ENCODE measurements at regions not wholly inside any gene's neighbourhood (a gene's known extent, or its start where the extent isn't known, plus 50 kb on each side); places are given as distances from the start of the nearest gene placed in this dataset.

DNA sequence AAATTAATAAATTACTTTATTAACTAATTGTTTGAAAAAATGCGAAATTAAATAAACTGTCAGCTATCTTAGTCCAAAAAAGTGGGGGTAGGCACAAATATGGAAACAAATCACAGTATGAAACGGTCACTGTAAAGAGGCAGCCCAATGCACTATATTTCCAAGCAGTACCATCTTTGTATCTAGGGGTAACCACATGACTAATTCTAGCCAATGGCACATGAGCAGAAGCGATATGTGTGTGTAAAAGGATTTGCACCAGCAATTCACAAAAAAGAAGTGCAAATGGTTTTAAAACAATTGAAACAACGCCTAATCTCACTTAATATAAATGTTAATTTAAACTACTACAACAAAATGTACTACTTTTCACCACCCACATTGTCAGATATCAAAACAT, 129.5 kb upstream of the PRNP start:
- DNase-seq: no peak

DNA sequence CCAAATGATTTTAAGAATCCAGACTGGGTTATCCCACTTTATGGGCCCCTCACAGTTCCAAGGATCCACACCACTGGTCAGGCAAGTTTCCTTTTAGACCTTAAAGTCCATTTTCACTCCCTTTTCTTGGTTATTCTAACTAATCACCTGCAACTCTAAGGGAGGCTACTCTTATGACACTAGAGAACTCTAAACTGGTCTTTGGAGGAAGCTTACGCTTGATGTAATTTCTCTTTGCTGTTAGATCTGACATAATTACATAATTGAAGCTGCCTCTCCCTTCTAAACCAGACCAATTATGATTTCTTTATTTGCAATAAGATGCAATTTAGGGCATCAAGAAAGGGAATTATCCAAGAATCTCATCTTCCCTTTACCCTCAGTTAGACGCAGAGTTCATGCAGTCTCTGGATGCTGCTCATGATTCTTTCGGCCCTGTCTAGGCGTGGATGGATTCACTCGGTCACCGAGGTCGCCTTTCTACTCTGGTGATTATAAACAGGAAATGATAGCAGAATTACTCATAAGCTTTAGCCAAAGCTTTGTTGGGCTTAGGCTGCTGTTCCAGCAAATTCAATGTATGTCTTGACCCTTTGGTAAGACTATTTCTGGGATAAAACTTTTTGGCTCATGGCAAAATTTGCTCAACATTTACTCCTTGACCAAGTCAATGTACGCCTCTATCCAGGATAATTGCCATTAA, 130.9 kb upstream of the PRNP start:
- DNase-seq: no peak

DNA sequence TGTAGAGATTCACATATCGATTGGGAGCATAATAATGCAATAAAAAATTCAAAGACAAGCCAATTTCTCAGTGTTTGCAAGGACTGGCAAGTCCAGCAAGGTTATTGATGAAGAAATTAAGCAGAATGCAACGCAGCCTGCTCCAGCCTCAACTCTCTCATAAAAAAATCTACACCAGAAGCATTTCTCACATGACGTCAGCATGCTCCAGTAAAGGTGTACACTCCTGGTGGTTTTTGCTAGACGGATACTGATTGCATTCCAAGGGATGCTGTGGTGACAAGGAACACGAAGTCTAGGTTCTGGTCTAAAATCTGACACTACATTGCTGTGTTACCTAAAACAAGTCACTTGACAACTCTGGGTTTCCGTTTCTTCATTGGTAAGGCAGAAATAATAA, 131.9 kb upstream of the PRNP start:
- DNase-seq: no peak

DNA sequence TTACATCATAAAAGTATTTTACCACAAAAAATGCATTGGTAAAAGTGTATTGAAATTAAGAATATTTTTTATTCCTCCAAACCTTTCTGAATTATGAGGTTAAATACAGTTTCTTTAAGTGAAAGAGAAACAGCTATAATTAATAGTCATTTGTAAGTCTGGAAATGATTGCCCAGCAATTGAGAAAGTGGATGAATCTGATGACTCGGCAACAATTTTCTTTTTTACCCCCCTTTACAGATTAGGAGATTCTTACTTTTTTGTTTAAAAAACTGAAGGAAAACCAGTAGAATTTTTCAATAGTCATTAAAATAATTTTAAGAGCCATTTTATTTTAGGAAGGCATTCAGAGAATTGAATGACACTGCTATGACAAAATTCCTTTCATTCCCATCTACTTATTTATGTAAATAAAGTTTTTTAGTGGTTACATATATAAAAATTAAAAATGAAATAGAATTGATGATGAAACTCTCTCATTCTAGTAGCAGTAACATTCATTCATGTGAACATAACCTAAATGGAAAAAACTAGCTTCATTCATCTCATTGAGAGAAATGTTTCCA, 134.1 kb upstream of the PRNP start:
- DNase-seq: no peak

DNA sequence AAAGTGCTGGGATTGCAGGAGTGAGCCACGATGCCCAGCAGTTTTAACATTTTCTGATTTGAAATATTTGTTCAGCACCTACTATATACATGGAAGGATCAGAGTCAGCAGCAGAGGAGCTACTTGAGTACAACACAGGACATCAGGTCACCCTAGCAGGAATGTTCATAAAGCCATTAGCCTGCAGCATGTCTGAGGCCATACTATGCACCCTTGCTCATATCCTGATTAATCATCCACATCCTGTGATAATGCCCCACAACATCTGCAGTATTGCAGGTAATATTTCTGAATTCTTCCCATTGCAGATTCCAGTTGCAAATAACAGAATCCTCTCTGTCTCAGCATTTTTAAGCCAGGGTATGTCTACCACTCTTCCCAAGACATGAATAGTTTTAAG, 135.5 kb upstream of the PRNP start:
- DNase-seq: no peak

DNA sequence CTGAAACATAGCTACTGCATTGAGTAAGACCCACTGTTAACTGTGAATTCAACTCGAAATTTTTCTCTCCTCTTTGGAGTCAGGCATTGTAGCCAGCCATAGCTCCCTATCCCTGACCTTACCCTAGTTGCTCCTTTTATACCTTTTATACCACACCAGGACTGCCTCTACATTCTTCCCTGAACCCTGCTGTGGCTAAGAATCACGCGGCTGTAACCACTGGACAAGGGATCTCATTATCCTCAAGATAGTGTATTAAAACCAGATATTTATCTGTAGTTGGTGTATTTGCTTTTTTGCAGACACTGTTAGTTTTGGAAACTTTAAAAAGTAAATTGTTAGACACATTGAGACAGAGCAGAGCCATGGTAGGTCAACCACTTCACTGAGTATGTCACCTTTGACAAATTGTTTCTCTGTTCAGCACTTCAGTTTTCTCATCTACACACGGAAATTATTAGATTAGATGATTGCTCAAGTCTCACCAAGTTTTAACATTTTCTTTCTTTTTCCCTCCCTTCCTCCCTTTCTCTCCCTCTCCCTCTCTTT, 136.5 kb upstream of the PRNP start:
- DNase-seq: no peak

DNA sequence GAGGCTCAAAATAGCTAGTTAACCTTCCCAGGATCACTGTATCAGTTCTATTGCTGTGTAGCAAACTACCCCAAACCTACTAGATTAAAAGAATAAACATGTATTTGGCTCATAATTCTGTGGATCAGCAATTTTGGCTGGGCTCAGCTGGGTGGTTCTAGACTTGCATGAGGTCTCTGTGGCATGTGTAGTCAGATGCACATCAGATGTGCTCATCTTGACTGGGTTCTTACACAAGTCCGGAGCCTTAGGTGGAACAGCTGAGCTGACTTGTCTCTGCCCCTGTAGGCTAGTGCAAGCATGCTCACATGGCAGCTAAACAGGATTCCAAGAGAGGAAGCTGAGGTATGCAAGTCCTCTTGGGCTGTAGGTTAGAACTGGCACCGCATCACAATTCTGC, 137.7 kb upstream of the PRNP start:
- no peak for DNase-seq

DNA sequence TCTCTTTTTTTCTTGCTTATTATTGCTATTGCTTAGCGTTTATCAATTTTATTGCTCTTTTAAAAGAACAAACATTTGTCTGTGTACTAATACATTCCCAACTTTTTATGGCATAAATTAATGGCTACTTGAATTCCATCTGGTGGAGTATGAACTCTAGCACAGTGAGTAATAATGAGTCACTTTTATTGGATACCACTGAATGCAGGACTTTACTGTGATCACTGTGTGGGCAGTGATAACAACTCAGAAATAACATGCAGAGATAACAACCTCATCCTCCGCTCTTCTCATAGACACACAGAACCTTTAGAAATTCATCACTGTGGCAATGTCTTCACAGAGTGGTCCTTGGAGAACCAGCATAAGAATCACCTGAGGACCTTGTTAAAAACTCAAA, 139.5 kb upstream of the PRNP start:
- no peak for DNase-seq

DNA sequence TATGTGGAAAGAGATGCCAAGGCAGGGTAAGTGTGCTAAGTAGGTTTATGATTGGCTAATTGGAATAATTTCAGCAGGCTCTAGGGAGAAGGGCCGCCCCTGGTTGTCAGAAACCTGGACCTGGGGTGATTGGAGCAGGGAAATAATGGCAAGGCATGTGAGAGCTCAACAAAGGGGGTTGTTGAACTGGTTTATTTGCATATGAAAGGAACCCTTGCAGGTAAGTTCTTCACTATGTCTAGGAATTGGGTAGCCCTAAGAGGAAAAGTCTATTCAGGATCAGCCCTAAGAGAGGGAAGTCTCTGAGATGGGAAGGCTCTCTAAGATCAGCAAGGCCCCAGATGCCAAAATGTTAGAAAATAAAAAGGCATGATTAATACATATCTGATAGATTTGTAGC, 139.9 kb upstream of the PRNP start:
- no peak for DNase-seq

DNA sequence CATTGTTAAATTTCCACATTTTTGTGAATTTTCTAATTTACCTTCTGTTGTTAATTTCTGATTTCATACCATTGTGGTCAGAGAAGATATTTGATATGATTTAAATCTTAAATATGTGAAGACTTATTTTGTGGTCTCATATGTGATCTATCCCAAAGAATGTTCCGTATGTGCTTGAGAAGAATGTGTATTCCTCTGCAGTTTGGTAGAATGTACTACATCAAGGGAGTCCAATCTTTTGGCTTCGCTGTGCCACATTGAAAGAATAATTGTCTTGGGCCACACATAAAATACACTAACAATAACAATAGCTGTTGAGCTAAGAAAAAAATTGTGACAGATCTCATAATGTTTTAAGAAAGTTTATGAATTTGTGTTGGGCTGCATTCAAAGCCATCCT, 140.7 kb upstream of the PRNP start:
- DNase-seq: no peak

DNA sequence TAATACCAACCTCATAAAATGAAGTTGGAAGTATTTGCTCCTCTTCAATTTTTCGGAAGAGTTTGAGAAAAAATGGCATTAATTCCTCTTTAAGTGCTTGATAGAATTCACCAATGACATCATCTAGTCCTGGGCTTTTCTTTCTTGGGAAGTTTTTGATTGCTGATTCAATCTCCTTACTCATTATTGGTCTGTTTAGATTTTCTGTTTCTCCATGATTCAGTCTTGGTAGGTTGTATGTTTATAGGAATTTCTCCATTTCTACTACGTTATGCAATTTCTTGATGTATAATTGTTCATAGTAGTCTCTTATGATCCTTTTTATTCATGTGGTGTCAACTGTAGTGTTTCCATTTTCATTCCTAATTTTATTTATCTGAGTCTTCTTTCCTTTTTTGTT, 141.5 kb upstream of the PRNP start:
- DNase-seq: no peak

DNA sequence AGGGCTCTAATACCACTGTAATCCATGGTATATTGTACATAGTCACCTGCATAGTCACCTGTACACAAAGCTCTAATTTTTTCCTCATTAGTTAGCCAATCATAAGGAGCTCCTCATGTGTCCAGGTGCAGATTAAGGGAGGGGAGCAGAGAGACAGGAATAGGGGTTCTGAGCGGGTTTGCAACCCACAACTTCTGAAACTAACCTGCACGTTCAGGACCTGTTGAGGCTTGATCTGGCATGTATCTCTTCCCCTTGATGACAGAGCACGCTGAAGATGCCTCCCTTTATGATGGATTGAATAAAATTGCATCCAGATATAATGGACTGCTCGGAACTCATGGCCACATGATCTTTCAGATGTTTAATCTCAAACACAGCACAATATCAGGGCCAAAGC, 144.0 kb upstream of the PRNP start:
- no peak for DNase-seq

DNA sequence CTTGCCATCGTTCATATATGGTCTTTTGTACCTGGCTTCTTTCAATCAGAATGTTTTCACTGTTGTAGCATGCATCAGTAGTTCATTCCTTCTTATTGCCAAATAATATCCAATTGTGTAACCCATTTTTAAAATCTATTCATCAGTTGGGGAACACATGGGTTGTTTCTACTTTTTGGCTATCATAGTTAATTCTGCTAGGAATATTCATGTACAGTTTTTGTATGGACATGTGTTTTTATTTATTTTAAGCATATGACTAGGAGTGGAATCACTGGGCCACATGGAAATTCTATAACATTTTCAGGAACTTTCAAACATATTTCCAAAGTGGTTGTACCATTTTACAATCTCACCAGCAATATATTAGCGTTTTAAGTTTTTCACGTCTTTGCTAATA, 151.9 kb upstream of the PRNP start:
- no peak for DNase-seq

DNA sequence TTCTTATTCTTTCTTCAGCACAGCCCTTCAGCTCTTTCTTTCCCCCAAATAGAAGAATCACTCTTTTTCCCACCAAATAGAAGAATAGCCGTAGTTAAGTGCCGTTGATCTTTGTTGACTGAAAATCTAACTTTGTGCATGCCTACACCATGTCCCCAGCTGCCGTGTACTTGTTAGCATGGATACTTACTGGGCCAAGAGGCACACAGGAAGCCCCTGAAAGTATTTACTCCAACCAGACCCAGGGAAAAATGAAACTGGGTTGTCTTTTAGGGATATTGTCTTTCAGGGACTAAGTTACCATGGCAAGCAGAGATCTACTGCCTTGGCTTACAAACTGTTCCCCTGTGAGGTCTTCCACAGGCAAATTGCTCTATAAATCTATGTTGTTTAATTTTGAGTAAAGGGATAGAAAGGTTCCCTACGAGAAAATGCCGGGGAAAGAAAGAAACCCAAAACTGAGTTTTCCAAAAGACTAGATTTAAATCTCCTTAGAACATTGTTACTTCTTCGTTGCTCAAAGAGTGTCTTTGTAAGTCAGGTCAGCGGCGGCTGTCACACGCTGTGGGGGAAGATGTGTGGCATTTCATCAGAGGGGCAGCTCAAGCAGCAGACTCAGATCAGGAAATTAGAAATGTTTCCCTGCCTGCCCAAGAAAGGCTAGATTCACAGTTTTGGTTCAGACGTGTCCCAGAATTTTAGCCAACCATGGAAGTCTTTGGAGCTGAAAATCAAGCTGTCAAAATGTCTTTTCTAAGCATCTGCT, 152.7 kb upstream of the PRNP start:
- DNase-seq: no peak

DNA sequence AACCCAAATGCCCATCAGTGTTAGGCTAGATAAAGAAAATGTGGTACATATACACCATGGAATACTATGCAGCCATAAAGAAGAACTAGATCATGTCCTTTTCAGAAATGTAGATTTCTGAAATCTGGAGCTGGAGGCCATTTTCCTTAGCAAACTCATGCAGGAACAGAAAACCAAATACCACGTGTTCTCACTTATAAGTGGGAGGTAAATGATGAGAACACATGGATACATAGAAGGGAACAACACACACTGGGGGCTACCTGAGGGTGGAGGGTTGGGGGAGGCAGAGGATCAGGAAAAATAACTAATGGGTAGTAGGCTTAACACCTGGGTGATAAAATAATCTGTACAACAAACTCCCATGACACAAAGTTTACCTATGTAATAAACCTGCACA, 153.5 kb upstream of the PRNP start:
- no peak for DNase-seq

DNA sequence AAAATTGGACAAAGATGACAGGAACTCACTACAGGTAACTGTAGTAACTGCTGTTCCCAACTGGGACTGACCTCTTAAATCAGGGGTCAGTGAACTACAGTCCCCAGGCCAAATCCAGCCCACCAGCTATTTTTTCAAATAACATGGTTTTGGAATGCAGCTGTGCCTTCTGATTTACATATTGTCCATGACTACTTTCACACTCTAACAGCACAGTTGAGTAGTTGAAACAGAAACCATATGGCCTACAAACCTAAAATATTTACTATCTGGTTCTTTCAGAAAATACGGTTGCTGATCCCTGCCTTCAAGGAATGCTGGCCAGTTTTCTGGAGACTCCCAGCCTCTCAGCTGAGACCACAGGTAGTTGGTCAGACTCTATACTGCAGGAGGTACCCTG, 161.5 kb upstream of the PRNP start:
- DNase-seq: no peak

DNA sequence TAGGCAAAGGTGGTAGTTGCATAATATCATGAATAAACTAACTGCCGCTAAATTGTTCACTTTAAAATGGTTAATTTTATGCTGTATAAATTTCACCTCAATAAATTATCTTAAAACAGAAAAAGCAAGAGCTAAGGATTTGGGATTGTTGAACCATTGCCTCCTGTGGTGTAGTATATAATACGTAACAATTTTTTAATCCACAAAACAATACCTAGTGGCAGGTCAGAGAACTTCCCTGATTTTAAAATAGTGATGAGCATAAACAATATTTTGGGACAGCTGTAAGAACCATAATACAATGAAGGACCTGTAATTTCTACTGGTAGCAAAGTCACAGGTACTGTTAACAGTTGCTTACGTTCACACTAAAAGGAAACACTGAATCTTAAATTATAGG, 161.9 kb upstream of the PRNP start:
- DNase-seq: no peak

DNA sequence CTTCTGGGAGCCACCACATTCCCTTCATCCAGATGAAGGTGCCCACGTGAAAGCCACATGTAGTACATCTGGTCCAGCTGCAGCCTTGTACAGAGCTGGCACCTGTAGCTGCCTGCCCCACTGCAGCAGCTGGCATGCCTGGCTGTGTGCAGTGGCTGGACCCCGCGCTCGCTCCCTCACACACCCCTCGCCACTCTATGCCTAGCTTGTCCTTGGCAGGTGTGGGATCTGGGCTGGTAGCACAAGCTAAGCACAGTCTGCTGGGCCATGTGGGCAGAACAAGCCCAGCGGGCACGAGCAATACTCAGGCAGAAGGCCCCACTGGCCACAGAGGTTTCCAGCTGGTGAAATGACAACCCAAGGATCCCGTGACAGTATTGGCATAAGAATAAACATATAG, 163.9 kb upstream of the PRNP start:
- DNase-seq: no peak

DNA sequence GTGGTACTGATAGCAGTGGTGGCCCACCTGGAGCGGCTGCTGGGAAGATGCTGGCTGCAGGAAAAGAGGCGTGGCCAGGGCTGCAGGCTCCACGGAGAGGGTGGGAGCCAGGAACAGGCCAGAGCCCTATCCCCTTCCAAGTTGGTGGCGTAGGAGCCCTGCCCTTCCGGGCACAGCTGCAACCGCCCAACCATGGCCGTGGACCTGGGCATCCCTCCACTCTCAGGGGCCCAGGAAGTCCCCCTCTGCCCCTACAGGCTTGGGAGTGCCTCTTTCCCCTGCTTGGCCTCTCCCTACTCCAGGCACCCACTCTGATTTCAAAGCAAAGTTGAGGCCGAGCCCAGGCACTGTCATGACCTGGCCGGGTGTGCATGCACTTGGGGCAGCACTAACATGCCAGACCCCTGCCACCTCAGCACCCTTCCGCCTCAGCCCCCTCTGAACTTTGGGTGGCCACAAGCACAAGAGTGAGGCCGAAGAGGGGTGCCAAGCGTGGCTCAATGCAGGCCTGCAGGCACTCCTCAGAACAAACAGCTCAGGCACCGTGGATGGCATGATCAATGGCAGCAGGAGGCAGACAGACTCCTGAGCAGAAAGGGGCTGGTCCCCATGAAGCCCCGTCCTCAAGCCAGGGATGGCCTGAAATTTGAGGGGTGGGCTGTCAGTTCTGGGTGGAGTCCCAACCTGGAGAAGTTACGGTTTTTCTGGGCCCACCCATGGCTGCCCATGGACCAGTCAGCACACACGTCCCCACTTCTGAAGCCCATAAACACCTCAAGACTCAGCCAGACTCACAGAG, 164.9 kb upstream of the PRNP start:
- DNase-seq: no peak

DNA sequence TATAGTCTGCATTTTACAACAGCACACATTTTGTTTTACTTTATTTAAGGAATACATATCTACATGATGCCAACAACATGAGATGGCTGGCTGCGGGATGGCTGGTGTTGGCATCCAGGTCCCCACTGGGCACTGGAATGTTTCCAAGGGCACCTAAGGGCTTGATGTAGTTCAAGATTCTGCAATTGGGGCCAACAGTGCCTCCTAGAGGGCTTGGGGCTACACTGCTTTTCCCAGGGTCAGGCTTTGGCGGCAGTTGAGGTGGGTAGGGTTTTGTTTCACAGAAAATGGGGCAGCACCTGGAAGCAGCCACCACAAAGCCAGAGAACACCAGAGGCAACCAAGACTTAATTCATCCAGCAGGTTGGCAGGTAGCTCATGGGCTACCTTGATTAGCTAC, 166.7 kb upstream of the PRNP start:
- peak; percentile 36 to 45 for DNase-seq

DNA sequence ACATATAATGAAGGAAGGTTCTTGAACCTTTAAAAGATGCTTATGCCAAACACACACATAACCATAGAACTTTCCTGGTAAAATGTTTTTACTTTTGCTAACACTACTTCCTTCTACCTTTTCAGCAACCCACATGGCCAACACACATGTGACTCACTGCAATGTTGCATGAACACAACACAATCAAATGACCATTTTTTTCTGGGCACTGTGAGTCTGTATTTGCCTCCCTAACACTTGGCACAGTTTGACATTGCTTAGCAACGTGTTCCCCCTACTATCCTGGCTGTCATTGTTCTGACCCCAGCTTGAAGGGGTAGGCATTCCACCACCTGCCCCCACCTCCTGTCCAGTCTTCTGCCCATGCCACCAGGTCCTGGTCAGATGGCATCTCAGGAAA, 169.4 kb upstream of the PRNP start:
- no peak for DNase-seq

DNA sequence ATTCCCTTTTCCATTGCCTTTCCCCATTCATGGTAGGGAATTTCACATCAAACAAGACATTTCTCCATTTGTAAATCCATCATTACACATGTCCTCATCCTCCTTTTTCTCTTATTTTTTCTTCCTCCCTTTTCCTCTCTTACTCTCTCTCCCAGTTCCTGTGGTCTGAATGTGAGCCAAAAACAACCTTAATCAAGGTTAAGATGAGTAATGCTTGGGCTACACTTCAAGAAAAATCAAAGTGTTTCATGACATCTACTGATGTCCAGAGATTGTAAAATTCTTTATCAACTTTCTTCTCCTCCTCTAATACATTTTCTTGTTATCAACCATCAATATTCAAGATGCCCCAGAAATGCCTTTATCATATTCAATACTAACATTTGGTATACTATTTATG, 172.5 kb upstream of the PRNP start:
- no peak for DNase-seq

DNA sequence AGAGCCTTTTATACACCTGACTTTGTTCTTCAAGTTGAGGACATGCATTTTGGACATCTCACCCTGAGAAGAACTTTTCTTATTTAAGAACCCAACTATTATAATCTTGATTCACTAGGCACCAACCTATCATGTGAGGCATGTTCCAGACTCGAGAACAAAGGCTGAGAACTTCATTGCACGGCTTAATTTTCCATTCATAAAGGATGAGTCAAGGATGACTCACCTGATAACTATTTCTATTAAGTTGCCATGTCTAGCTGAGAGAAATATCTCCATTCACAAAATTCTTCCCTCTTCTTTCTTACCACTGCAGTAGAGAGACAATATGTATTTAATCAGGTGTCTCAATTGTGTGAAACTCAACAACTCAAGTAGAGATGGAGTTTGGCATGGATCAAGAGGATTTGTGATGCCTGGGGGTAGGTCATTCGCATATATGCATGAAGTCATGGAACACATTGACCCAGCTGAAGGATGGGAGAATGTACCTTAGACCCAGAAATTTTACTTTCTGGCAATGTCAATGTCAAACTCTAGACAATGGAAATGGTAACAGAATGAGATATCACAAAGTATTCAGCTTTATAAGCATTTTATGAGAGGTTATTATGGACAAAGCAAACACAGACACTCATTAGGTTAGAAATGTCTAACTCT, 173.2 kb upstream of the PRNP start:
- DNase-seq: no peak

All from activated T-cell treated with anti-CD3 and anti-CD28 coated beads, Interleukin-2, amount 50 U/mL, for 48 hours (primary cell).